PFSK-1 (cell line): ENCODE measurements at regions not wholly inside any gene's neighbourhood (a gene's known extent, or its start where the extent isn't known, plus 50 kb on each side); places are given as distances from the start of the nearest gene placed in this dataset.

Source experiments
- FOXP2 ChIP-seq: optimal IDR thresholded peaks from 2 replicates; pipeline ENCODE3; 2011; ENCODE audit warnings: borderline replicate concordance, control low read depth, inconsistent platforms; ENCODE audit not compliant: insufficient read depth; ENCODE audit errors: extremely low read length, extremely low read depth
- POLR2AphosphoS5 ChIP-seq: IDR thresholded peaks from 2 replicates; pipeline ENCODE4 v1.6.1; 2012; ENCODE audit warnings: low read depth, mild to moderate bottlenecking, control low read depth, low read length, moderate library complexity

- TF ChIP-seq POLR2AphosphoS5 (no peak), FOXP2 (no peak)
These were observed 737.0 kb downstream of the HDGFL1 start for GRCh38 chr6:23306251-23306950.
